ENCODE measurements at regions not wholly inside any gene's neighbourhood (a gene's known extent, or its start where the extent isn't known, plus 50 kb on each side); places are given as distances from the start of the nearest gene placed in this dataset.

- TF ChIP-seq CTCF (conservative IDR thresholded peaks at IDR 0.05; ENCODE audit: low read length) (no peak), EZH2phosphoT487 (IDR thresholded peaks at IDR 0.05; ENCODE audit: borderline replicate concordance) (no peak)
Observed at GRCh38 chr4:96429657-96430056, 589.8 kb downstream of the PDHA2 start.
